GM19372 (cell line): ENCODE measurements at regions not wholly inside any gene's neighbourhood (a gene's known extent, or its start where the extent isn't known, plus 50 kb on each side); places are given as distances from the start of the nearest gene placed in this dataset.

Experiments used
- ATAC-seq: cut with Tn5 transposase; IDR thresholded peaks from one replicate; pipeline ENCODE4 v1.9.1; 2021; ENCODE audit warnings: mild to moderate bottlenecking, low read depth, moderate library complexity; ENCODE audit not compliant: unreplicated experiment

- ATAC-seq: no peak
These were observed 212.9 kb upstream of the LRRN1 start for GRCh38 chr3:3586336-3586735.

- no peak for ATAC-seq
These were observed 219.6 kb upstream of the LRRN1 start for GRCh38 chr3:3579658-3580057.

- no peak for ATAC-seq
These were observed 220.5 kb upstream of the LRRN1 start for GRCh38 chr3:3578718-3579117.

GRCh38 chr3:3577823-3578222, 221.4 kb upstream of the LRRN1 start:
- ATAC-seq: no peak

GRCh38 chr3:3573341-3573740, 225.9 kb upstream of the LRRN1 start:
- ATAC-seq: no peak

GRCh38 chr3:3560591-3561311, 238.5 kb upstream of the LRRN1 start:
- ATAC-seq: no peak

GRCh38 chr3:3559786-3560185, 239.4 kb upstream of the LRRN1 start:
- ATAC-seq: no peak

- no peak for ATAC-seq
These were observed 243.2 kb upstream of the LRRN1 start for GRCh38 chr3:3556078-3556477.

- ATAC-seq: no peak
These were observed 246.0 kb upstream of the LRRN1 start for GRCh38 chr3:3553236-3553635.

GRCh38 chr3:3552761-3553160, 246.5 kb upstream of the LRRN1 start:
- ATAC-seq: no peak

GRCh38 chr3:3551981-3552380, 247.2 kb upstream of the LRRN1 start:
- ATAC-seq: no peak

- ATAC-seq: no peak
These were observed 253.9 kb upstream of the LRRN1 start for GRCh38 chr3:3545360-3545759.

- ATAC-seq: no peak
These were observed 260.8 kb upstream of the LRRN1 start for GRCh38 chr3:3538451-3538850.

GRCh38 chr3:3532508-3532907, 266.7 kb upstream of the LRRN1 start:
- ATAC-seq: no peak

GRCh38 chr3:3531476-3531875, 267.8 kb upstream of the LRRN1 start:
- peak; percentile 63 for ATAC-seq

GRCh38 chr3:3519266-3519665, 280.0 kb upstream of the LRRN1 start:
- no peak for ATAC-seq

- no peak for ATAC-seq
These were observed 282.2 kb upstream of the LRRN1 start for GRCh38 chr3:3516996-3517395.

GRCh38 chr3:3516384-3516783, 282.8 kb upstream of the LRRN1 start:
- ATAC-seq: no peak

- no peak for ATAC-seq
These were observed 289.6 kb upstream of the LRRN1 start for GRCh38 chr3:3509665-3510064.

- no peak for ATAC-seq
These were observed 294.5 kb upstream of the LRRN1 start for GRCh38 chr3:3504686-3505085.

- ATAC-seq: no peak
These were observed 295.8 kb upstream of the LRRN1 start for GRCh38 chr3:3503411-3503810.

GRCh38 chr3:3499987-3500386, 299.2 kb upstream of the LRRN1 start:
- ATAC-seq: no peak
